Urothelium cell line (cell line): ENCODE measurements at regions not wholly inside any gene's neighbourhood (a gene's known extent, or its start where the extent isn't known, plus 50 kb on each side); places are given as distances from the start of the nearest gene placed in this dataset.
"Not testable (repeated sequence)": the region's sequence is repeated elsewhere in the genome, so short reads cannot be mapped to it uniquely, and the experiment has no call there.

ENCODE experiments used
- DNase-seq: peaks from one replicate; pipeline ENCODE4 v3.0.0; 2011; ENCODE audit warnings: low spot score, mixed read lengths
- FAIRE-seq: peaks from 2 replicates; lab custom pipeline; 2011; peaks lifted over from hg19 to GRCh38; lab: Jason Lieb, UNC

DNA sequence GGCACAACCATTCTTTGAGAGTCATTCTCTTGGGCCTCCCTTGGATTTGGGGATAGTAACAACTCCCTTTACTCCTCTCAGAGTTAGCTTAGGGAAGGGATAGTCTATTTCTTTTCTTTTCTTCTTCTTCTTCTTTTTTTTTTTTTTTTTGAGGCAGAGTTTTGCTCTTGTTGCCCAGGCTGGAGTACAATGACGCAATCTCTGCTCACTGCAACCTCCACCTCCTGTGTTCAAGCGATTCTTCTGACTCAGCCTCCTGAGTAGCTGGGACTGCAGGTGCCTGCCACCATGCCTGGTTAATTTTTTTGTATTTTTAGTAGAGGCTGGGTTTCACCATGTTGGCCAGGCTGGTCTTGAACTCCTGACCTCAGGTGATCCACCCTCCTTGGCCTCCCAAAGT, 465.8 kb downstream of the PLCL1 start:
- FAIRE-seq, DNase-seq: not testable (repeated sequence)

DNA sequence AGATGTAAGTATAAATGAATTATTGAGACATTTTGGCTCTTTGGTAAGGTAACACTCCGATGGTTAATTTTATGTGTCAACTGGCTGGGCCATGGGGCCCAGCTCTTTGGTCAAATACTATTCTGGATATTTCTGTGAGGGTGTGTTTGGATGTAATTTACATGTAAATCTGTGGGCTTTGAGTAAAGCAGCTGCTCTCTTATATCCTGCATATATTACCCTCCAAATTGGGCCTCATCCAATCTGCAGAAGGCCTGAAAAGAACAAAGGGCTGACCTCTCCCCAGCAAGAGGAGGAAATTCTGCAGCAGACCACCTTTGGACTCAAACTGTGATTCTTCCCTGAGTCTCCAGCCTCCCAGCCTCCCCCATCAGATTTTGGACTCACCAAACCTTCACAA, 464.1 kb downstream of the PLCL1 start:
- no peak for DNase-seq
- no peak for FAIRE-seq

DNA sequence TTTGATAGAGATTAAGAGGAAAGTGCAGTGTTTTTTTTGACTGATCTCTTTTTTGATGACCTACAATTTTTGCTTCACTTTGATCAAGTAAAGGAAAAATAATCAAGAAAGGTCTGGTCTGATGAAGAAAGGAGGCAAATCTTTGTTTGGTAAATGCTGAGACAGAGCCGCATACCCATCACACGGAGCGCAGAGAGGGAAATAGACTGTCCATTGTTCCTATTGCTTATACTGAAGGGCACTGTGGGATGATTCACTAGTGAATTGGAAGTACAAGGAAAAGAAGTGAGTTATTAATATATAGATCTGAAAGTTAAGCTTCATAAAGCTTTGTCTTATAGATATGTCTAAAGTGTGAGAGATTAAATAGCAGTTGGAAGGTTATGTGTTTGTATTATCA, 455.1 kb downstream of the PLCL1 start:
- FAIRE-seq (no peak), DNase-seq (no peak)

DNA sequence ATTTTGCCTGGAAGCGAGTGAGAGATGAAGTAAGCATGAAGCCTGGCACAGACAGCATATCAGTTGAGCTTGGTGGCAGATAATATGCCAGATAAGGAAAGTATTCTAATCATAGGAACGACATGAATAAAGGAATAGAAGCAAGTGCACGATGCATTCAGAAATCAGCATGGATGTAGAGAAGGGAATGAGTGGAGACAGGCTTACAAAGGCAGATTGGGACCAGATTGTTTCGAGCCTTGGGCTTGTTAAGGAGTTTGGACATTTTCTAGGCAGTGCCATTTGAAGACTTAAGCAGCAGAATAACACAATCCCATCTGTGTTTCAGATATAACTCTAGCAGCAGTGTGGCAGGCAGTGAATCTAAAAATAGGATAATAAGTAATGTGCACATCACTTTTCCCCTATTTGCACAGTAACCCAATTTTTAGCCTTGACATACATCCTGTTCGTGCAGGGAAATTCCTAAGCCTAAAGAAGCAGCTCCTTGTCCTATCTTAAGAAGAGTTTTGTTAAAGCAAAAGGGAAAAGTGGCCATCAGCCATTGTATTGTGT, 450.2 kb downstream of the PLCL1 start:
- DNase-seq (no peak), FAIRE-seq (no peak)

DNA sequence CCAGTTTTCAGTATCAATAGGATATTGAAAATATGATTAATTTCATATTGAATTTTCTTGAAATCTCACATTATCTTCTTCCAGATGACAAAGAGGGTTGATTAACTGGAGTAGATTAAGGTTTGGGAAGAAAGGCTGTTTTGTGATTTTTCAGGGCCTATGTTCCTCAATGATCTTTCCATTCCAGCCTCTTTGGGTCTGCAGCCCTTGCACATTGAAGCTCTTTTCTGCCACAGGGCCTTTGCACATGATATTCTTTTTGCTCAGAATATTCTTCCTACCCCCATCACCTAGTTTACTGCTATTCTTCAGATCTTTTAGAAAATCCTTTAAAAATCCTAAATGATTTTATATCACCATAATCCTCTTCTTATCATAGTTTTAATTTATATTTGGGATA, 449.6 kb downstream of the PLCL1 start:
- FAIRE-seq: no peak

DNA sequence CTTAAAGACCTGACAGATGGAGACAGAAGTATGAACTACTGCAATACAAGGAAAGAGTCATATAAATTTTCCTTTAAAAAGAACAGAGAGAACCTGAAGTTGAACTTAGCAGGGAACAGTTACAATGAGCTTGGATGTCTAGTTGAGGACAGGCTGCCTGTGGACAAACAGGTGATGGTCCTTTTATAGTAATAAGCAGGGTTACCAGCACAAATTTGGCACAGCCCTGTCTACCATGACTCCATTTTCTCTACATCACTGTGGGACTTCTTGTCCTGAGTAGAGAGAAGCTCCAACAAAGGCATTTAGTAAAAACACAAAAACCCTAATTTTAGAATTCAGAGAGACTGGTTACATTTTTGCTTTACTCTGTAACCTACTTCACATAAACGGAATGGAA, 448.1 kb downstream of the PLCL1 start:
- DNase-seq (no peak), FAIRE-seq (no peak)

More for the DNA sequence above, 449.6 kb downstream of the PLCL1 start:
- no peak for DNase-seq

DNA sequence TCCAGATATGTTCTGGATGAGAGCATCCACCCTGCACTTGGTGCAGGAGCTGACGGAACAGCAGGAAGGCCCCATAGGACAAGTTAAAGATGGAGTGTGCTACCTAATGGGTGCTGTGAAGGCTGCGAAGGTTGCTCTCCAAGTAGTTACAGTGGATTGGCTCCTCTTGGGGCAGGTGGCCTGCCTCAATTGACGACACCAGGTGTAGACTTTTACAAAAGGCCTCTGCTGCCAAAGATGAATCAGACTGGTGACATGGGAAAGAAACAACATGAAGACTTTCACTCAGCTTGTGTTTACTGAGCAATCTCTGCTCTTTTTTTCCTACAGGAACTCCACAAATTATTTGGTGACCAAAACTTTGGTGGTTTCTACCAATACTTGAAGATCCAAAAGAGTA, 437.7 kb downstream of the PLCL1 start:
- DNase-seq (no peak), FAIRE-seq (no peak)

DNA sequence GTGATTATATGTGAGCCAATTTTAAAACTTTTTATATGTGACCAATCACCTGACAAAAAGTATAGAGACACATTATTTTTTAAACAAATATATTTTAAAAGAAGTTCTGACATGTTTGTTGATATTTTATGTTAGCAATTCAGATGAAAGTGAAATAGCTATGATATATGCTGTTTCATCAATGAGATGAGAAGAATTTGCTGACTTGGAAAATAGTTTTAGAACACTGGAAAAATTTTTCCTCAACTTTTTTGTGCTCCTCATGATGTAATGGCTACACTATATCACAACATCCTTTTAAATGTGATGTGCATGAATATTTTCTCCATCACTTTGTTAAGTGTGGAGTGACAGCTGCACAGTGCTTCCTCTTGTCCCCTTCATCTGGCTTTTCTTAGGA, 434.0 kb downstream of the PLCL1 start:
- DNase-seq (no peak), FAIRE-seq (no peak)

DNA sequence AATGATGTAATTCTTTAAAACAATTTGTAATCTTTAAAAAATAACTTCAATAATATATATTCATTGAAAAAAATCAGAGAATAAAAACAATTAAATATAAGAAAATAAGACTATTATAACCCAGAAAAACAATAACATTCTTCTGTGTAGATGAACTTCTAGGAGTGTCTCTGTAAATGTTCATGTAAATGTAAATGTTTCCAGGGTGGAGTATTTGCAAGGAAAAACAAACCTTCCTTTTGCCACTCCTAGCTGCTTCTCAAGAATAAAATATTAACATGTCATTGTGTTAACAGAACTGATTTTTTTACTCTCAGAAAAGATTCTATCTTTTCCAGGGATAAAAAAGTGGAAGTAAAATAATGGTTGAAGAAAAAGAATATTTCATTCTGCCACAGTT, 431.9 kb downstream of the PLCL1 start:
- no peak for DNase-seq
- FAIRE-seq: no peak

DNA sequence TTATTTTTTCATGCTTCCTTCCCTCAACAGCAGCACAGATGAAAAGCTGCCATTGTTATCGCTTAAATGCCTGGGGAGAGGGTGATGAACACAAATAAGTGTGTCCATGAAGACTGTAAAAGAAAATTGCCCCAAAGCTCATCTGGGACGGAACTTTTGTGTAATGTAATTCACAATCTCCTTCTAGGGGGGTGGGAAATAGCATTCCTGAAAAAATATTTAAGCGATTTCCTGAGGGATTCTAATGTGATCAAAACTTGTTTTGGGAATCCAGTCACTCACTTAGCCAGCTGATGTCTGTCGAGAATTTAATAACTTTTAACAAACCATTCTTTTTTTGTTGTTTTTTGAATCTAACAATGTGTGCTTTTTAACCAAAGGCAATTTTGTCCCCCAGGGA, 427.9 kb downstream of the PLCL1 start:
- no peak for DNase-seq
- no peak for FAIRE-seq

DNA sequence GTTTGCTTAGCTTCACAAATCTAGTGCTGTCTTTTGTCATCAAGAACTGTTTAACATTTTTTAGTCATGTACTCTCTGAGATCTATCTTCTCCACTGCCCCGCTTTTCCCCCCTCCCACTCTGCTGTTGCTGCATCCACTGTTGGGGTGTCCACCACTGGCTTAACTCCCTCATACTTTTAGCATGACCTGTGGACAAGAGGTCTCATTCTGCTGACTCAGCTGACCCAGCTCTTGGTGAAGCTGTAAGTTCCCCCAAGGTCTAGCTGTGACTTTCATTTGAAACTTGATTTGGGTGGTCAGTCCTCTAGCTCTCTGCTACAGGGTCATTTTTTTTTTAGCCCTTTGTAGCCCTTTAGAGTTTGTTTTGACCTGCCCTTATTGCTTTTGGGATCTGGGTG, 427.2 kb downstream of the PLCL1 start:
- FAIRE-seq: no peak

DNA sequence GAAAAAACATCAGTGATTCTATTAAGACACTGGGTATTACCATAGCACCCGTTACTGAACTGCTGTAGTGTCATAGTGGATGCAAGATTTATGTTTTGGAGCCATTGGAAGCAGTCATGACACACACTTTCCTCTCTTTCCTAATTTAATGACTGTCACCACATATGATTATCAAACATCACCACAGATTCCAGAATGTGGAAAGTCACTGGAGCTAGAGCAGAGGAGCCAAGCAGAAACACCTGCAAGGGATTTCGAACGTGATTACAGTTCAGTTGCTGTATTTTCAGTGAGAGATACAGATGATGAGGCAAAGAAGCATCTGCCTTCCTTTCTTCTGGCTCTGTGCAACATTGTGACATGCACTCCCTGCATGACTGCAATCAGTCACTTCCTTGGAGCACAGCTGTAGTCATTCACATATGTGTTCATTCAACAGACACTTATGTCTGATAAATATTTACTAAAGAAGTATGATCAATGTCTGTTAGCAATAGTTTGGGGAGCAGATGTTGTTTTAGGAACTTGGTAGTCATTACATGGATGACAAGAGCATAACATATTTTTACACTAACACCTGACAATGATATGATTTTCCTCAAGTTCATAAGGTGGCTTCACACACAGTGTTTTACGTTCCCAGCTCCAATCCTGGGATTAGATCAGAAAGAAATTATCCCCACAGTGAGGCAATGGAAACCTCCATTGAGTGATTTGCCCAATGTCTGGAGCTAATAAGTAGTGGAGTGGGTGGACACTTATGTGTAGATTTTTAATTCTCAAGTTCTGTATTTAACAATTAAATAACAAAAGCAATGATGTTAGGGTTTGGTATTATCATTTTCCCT, 416.6 kb downstream of the PLCL1 start:
- FAIRE-seq: no peak
- DNase-seq: no peak

More for the DNA sequence above, 427.2 kb downstream of the PLCL1 start:
- DNase-seq: no peak

DNA sequence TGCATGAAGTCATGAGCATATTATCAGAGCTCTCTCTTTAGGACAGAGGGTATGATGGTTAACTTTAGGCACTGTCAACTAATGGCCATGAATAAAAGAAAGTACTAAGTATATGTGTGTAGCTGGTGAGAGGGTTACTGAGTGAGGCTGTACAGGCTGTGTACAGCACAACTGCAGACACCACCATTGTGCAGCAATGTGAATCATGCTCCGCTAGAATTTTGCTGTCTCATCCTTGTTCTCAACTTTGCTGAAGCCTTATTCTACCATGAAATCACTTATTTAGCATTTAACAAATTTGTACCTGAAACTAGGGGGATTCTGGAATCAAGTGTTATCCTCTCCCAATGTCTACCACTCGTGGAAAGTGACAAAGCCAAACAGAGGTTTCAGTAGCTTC, 414.9 kb downstream of the PLCL1 start:
- DNase-seq: no peak
- FAIRE-seq: no peak

DNA sequence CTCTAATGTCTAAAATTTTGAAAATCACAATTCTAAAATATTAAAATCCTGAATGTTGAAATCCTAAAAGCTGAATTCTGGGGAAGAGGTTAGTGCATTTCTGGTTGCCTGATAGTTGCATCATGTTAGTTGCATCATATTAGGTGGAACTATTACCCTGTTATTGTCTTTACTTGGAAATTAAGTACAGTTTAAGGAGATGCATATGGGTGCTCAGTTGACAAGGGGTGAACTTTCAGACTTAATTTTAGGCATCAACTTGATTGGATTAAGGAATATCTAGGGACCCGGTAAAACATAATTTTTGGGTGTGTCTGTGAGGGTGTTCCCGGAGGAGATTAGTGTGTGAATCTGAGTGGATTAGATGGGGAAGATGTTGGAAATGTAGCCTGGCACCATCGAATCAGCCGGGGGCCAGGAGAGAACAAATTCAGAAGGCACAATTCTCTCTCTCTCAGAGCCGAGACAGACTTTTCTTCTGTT, 409.8 kb downstream of the PLCL1 start:
- FAIRE-seq: no peak
- DNase-seq: no peak

DNA sequence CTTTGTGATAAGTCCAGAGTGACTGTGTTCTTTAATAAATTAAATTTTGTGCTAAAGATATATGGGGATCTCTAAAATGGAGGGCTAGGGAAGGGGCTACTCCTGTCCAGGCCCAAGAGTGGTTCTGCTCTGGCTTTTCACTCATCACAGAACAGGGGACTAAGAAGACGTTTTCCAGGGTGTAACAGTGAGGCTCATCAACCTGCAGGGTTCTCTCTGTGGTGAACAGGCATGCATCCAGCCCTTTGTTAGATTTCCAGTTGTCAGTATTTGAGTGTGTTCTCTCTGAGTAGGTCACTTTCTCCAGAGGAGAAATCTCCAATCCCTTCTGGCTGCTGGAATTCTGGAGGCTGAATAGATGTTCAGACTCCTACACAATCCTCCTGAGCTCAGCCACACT, 408.9 kb downstream of the PLCL1 start:
- FAIRE-seq (no peak), DNase-seq (no peak)

DNA sequence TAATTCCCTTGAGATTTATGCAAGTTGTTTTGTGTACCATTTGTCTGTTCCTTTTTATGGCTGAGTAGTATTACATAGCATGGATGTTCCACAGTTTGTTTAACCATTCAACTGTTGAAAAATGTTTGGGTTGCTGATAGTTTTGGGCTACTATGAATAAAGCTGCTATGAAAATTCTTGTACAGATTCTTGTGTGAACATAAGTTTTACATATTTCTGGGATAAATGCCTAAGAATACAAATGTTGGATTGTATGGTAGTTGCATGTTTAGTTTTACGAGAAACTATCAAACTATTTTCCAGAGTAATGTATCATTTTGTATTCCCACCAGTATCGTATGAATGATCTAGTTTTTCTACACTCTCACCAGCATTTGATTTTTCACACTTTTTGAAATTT, 407.3 kb downstream of the PLCL1 start:
- FAIRE-seq: no peak
- DNase-seq: no peak

DNA sequence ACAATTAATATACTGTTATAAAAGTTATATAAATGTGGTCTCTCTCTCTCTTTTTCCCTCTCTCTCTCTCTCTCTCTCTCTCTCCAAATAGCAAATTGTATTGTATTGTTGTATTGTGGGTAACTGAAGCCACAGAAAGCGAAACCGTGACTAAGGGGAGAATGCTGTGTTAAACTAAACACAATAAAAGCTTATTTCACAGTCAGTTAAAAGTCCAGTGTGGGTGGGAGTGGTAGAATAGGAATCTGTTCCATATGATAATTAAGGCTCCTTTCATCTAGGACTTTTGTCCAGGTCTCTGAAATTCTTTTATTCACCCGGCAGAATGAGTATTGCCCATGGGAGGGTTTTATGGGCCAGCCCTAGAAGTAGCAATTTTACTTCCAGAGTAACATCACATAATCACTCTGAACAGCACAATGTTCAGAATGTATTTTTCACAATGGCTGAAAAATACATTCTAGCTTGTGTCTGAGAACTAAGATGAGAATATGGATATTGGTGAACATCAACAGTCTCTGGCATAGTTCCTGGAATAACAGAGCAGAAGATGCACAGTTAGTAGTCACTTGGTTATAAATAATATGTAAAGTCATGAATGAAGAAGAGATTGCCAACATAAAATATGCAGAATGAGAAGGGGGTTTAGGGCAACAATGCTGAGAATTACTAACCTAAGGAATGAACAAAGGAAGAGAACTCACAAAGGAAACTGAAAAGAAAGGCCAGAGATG, 399.1 kb downstream of the PLCL1 start:
- DNase-seq: no peak
- no peak for FAIRE-seq
